ENCODE measurements at regions not wholly inside any gene's neighbourhood (a gene's known extent, or its start where the extent isn't known, plus 50 kb on each side); places are given as distances from the start of the nearest gene placed in this dataset.

- no peak for TF ChIP-seq CTCF (conservative IDR thresholded peaks at IDR 0.05 in 1 of 2, IDR thresholded peaks at IDR 0.05 in 1 of 2; ENCODE audit: extremely low read depth in 1 of 2, insufficient read depth in 1 of 2, low read depth in 1 of 2, low read length in 2 of 2)
- TF ChIP-seq EZH2 (IDR thresholded peaks at IDR 0.05; ENCODE audit: borderline replicate concordance, low read length) = no peak
Measured at GRCh38 chr12:130219929-130220705, 57.9 kb downstream of the FZD10 start.
